NCI-H510A (cell line): ENCODE measurements at regions not wholly inside any gene's neighbourhood (a gene's known extent, or its start where the extent isn't known, plus 50 kb on each side); places are given as distances from the start of the nearest gene placed in this dataset.
"Not testable (repeated sequence)": the region's sequence is repeated elsewhere in the genome, so short reads cannot be mapped to it uniquely, and the experiment has no call there.

Source experiments
- DNase-seq: peaks from one replicate; lab custom pipeline; 2025; lab: John Stamatoyannopoulos, UW

GRCh38 chr11:87462171-87462570 is 424.4 kb downstream of the TMEM135 start:
- no peak for DNase-seq

- DNase-seq: no peak
Measured at GRCh38 chr11:87460842-87461637, 423.3 kb downstream of the TMEM135 start.

DNA sequence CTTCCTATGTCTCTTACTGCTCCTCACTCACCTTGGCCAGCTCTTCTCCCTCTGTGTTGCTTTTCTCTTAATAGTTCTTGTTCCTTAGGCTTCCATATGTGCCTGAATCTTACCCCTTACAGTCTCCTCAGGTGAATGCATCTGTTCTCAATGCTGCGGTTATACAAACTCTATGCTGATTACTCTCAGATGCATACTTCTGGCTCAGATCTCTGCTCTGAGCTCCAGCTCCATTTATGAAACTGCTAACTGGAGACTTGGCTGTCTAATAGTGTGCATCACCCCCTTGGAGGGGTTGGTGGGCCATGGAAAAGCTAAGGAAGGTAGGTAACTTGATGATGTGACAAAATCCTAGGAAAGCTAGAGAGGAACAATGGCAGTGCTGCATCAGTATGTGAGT is 422.5 kb downstream of the TMEM135 start:
- DNase-seq: no peak

GRCh38 chr11:87459351-87459750 is 421.6 kb downstream of the TMEM135 start:
- no peak for DNase-seq

DNA sequence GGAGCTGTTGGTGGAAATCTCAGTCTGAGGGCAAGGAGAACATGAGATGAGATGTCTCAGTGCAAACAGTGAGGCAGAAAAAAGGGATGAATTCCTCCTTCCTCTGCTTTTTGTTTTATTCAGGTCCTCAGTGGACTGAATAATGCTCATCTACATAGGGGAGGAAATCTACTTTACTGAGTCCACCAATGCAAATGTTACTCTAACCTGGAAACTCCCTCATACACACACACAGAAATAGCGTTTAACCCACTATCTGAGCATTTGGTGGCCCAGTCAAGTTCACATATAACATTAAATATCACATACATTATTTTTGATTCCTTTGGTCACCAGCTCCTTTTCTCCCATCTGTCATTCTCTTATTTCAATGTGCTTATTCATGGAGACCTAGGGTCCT is 418.8 kb downstream of the TMEM135 start:
- DNase-seq: no peak

- DNase-seq: no peak
Measured at GRCh38 chr11:87455180-87455579, 417.4 kb downstream of the TMEM135 start.

DNA sequence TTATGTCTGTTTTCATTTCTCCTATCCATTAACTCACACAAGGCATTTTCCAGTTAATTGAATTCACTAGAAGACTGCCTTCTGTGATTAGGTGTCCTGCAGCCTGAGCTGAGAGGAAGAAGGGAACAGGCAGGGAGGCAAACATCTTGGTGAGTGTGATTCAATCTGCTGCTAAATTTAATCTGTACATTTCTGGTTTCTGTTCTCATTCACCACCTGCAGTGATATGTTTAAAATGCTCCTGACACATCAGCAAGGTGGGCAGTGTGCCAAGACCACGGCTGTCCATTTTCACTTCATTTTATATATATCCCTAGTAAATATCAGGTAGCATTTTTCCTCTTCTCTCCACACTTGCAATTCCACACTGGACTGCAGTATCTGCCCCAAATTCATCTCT is 416.5 kb downstream of the TMEM135 start:
- DNase-seq: no peak

DNA sequence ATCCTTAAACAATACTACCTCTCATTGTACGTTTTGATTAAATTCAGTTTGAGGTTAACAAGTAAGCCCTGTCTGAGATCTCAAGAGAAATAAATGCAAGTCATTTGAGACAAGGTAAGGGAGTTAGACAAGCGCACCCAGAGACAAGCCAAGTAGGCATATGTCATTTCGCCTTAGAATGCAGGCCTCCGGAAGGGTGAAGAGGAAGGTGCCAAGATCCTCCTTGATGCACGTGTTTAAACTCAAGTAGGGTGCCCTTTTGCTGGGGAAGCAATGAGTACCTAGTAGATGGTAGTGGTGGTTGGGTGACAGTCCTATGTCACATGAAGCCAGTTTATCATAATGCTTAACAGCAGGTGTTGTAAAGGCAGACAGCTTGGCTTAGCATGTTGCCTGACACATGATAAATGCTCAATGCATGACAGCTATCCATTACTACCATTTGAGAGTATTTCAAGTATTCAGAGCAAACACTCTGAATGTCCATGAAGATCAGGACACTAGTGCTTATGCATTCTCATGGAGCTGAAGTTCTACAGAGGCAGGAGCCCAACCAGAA is 415.9 kb downstream of the TMEM135 start:
- DNase-seq: peak; percentile 7

DNA sequence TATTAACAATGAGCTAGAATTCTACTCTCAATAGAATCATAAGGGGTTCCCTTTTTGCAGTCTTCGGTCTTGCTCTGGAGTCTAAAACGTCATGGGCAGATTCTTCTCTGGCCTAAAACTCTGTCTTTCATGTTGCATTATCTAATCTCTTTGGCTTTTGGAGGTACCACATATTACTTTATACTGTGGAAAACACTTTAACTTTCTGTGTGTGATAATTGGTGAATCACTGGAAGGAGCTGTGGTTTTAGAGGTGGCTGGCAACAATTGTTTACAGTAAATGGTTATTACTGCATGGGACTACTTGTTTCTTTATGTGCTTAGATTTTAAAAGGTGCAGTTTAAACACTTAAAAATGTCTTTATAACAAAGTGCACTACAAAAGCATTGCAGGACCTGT is 414.3 kb downstream of the TMEM135 start:
- not testable (repeated sequence) for DNase-seq

GRCh38 chr11:87451395-87451794 is 413.7 kb downstream of the TMEM135 start:
- DNase-seq: no peak

GRCh38 chr11:87447606-87448005 is 409.9 kb downstream of the TMEM135 start:
- no peak for DNase-seq

DNA sequence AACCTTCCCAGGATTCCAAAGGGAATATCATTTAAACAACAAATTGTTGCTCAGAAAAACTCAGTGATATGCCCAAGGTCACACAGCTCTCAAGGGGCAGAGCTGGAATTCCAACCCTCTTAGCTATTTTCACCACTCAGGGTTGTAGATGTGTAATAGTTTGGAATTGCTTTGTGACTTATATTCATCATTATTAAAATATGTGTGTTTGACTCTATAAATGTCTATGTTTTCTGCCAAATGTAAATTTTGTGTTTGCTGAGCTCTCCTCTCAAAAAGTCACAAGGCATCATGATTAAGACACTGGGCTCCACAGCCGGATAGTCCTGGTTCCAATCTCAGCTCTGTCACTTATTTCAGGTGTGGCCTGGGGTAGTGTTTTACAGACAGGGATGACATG is 407.3 kb downstream of the TMEM135 start:
- DNase-seq: no peak

- DNase-seq: no peak
Measured at GRCh38 chr11:87443707-87444106, 406.0 kb downstream of the TMEM135 start.

DNA sequence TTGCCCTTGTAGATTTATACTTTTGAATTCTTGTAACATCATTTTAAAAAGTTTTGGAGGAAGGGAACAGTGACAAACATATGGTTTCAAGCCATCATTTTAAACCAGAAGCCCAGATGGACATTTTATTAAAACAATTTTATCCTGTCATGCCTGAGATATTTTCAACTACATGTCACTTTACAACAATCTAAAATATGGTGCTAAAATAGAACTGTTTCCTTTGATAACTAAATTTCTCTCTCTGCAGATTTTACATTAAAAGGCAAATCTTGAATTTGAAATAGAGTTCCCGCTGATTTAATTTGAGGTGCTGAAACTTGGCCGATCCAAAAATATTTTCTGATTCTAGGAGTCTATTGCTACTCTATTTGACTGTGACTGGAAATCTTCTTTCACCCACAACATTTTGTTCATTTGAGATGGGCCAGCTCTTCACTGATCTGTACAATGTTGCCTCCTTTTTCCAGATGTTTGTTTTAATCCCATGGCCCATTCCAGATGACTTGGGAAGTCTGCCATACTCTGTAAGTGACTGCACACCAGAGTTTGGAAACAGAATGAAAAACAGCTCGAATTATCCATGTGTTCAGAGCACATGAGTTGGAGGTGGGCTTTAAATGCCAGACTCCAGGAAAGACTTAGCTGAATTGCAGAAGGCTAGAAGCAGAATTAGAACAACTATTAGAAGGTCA is 402.5 kb downstream of the TMEM135 start:
- no peak for DNase-seq

GRCh38 chr11:87438416-87438815 is 400.7 kb downstream of the TMEM135 start:
- no peak for DNase-seq

- no peak for DNase-seq
Measured at GRCh38 chr11:87437844-87438223, 400.1 kb downstream of the TMEM135 start.

DNA sequence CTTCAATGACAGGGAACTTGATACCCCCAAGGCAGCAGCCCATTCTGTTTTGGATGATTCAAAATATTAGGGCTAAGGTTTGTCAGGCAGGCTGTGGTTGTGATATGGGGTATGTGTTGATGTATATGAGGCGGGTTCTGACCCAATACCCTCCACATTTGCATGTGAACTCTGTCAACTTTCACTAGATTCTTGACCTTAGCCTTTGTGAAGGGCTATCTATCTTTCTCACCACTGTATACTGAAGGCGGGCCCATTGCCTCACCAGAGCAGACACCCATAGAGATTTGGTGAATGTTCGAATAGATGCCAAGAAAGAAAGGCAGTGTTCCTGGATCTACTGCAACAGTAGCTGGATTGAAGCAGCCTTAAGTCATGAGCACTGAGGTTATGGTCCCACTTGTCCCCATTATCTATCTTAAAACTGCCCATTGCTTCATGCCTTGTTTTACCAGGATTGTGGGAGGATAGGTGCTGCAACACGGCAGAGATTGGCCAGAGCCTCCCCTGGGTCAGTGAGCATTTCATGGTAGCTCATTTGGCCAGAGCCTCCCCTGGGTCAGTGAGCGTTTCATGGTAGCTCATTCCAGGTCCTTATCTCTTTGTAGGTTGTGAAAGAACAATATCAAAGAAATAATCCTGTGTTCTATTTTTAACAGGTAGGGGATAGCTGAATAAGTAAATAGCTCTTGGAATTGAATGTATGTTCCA is 399.6 kb downstream of the TMEM135 start:
- DNase-seq: no peak

DNA sequence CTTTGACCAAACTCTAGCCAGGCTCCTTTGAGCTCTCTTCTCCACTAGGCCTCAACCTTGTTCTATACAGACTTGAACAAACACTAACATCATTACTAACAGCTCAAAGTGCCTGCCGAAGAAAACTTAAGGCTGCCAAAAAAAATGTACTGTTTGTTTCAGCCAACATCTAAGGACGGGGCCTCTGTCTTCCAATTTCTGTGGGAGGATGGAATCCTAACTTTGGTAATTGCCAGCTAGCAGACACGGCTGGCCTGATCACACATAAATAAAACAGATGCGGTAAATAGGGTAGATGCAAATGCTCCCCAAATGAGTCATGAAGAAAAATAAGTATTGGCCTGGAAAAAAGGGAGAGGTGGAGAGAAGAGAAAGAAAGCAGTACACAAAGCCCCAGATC is 394.3 kb downstream of the TMEM135 start:
- no peak for DNase-seq

GRCh38 chr11:87431392-87431791 is 393.7 kb downstream of the TMEM135 start:
- peak; percentile 12 for DNase-seq

DNA sequence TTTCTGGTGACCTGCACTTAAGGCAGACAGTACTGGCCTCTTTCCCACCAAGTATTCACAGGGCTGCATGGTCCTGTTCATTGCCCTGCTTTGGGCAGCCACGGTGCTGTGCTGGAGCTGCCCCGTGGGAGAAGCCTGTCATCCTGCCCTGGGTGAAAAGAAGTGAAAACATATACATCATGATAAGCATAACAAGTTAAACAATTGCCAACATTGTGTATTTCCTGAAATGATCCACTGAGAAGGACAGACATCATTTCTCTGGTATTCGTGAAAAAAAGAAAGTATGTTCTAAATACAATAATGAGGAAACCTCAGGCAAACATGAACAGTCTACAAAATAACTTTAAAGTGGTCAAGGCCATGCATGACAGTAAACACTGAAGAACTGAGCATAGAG is 393.1 kb downstream of the TMEM135 start:
- DNase-seq: no peak

DNA sequence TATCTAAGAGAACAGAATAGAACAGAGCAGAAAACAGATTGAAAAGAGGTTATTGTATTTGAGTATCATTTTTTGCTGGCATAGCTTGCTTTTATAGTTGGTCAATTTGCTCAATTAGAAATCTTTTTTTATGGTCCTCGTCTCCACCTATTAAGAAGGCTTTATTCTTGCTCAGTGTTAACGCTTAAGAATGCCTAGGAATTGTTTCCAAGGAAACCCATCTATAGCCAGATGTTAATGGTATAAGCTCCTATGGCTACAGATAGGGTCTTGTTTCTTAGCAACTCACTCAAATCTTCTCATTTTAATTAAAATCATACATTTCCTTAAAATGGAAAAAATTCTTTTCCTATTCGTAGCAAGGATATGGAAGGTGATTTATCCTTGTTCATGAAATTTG is 392.3 kb downstream of the TMEM135 start:
- DNase-seq: no peak

DNA sequence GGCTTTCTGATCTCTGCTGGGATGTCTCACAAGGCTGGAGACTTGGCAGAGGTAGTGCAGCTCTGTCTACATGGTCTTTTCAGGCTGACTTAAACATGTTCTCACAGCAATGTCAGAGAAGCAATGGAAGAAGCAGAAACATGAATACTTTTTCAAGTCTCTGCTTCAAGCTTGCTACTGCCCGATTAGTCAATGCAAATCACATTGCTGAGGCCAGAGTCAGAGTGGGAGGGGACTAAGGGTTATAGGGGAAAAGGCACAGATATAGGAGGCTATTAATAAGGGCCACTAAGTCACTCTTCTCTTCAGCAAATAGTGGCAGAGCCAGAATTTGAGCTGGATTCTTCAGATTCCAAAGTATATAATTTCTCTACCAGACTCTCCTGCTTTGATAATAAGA is 390.5 kb downstream of the TMEM135 start:
- no peak for DNase-seq

DNA sequence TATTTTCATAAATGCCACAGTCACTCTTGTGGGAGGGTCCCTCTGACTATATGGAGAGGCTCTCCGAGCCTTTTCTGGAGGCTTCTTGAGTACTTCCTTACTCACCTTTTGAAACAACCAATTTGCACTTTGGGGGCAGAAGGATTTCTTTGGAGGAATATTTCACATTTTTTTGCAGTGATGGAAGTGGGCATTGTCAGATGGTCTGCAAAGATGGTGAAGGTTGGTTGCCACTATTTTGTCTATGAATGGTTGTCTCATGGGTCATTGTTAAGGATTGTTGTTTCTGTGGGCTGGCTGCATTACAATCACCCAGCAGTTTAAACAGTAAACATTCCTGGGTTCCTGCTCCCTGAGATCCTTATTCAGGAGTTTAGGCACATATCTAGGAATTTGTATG is 388.2 kb downstream of the TMEM135 start:
- DNase-seq: no peak
